ENCODE measurements at regions not wholly inside any gene's neighbourhood (a gene's known extent, or its start where the extent isn't known, plus 50 kb on each side); places are given as distances from the start of the nearest gene placed in this dataset.

- TF ChIP-seq GATA2 (IDR thresholded peaks at IDR 0.05; ENCODE audit: low read depth, low read length) (no peak), GATA3 (IDR thresholded peaks at IDR 0.05; ENCODE audit: low read depth, low read length) (no peak)
Observed at GRCh38 chr12:63317286-63317846, 166.4 kb upstream of the AVPR1A start.

- TF ChIP-seq GATA2 (IDR thresholded peaks at IDR 0.05; ENCODE audit: low read depth, low read length) (no peak), GATA3 (IDR thresholded peaks at IDR 0.05; ENCODE audit: low read depth, low read length) (no peak)
Observed at GRCh38 chr12:63313139-63313538, 162.1 kb upstream of the AVPR1A start.

- TF ChIP-seq GATA2 (IDR thresholded peaks at IDR 0.05; ENCODE audit: low read depth, low read length) (no peak), GATA3 (IDR thresholded peaks at IDR 0.05; ENCODE audit: low read depth, low read length) (no peak)
Observed at GRCh38 chr12:63308671-63309070, 157.7 kb upstream of the AVPR1A start.

- TF ChIP-seq GATA3 (IDR thresholded peaks at IDR 0.05; ENCODE audit: low read depth, low read length) (no peak), GATA2 (IDR thresholded peaks at IDR 0.05; ENCODE audit: low read depth, low read length) (no peak)
Observed at GRCh38 chr12:63307849-63308248, 156.8 kb upstream of the AVPR1A start.

- TF ChIP-seq GATA2 (IDR thresholded peaks at IDR 0.05; ENCODE audit: low read depth, low read length): no peak
- TF ChIP-seq GATA3 (IDR thresholded peaks at IDR 0.05; ENCODE audit: low read depth, low read length): no peak
Observed at GRCh38 chr12:63305901-63306875, 155.2 kb upstream of the AVPR1A start.

DNA sequence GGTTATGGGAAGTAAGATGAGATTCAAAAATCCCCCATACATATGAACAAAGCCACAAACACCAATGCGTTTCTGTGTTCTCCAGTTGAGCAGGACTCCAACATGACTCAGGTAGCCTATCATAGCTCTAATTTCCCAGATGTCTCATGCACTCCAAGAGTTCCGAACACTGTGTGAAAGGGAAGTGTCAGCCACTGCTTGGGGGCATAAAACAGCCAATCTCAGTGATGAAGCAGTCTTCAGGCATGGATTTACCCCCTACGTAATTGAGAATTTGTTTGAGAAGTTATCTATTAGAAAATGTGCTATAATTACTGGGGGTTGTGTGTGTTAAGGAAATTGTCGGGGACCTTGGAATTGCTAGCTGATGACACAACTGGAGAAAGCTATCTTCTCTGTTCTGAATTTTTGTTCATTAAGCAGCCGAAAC lies 153.9 kb upstream of the AVPR1A start:
- TF ChIP-seq GATA2 (IDR thresholded peaks at IDR 0.05; ENCODE audit: low read depth, low read length) (no peak), GATA3 (IDR thresholded peaks at IDR 0.05; ENCODE audit: low read depth, low read length) (no peak)

GRCh38 chr12:63302941-63303536 lies 152.0 kb upstream of the AVPR1A start:
- TF ChIP-seq GATA2 (IDR thresholded peaks at IDR 0.05; ENCODE audit: low read depth, low read length) (no peak), GATA3 (IDR thresholded peaks at IDR 0.05; ENCODE audit: low read depth, low read length) (no peak)

- no peak for TF ChIP-seq GATA2 (IDR thresholded peaks at IDR 0.05; ENCODE audit: low read depth, low read length)
- no peak for TF ChIP-seq GATA3 (IDR thresholded peaks at IDR 0.05; ENCODE audit: low read depth, low read length)
Observed at GRCh38 chr12:63302269-63302940, 151.4 kb upstream of the AVPR1A start.

GRCh38 chr12:63301311-63301710 lies 150.3 kb upstream of the AVPR1A start:
- no peak for TF ChIP-seq GATA2 (IDR thresholded peaks at IDR 0.05; ENCODE audit: low read depth, low read length)
- TF ChIP-seq GATA3 (IDR thresholded peaks at IDR 0.05; ENCODE audit: low read depth, low read length): no peak

DNA sequence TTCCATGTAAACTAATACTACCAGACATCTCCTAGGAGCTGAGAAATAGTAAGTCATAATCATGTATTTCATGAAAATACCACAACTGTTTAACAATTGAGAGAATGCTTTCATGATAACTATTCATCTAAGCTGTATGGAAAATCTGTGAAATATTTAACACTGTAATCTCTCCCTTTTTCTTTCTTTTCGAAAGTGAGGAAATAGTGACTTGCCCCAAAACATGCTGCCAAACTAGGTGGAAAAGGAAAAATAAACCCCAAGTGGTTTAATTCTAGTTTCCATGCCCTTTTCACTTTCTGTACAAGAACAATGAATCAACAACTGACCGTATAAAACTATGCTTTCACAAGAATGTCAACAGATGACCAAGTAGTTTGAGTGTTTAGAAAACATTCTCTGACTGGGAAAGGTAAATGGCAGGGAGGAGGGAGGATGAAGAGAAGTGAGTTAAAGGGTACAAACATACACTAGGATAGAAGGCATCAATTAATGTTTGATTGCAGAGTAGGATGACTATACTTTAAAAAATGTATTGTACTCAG lies 147.5 kb upstream of the AVPR1A start:
- no peak for TF ChIP-seq GATA2 (IDR thresholded peaks at IDR 0.05; ENCODE audit: low read depth, low read length)
- no peak for TF ChIP-seq GATA3 (IDR thresholded peaks at IDR 0.05; ENCODE audit: low read depth, low read length)

DNA sequence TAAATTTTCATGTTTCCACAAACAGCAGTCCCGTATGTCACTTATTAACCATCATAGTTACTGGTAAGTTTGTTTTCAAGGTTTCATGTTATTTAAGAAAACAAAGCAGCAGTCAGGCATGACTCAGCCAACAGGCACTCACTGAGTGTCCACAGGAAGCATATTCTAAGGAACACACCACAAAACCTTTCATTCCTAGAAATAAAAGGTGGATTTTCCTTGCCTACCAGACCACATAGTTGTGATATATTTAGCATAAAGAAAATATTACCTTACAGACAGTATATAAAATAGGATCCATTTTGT lies 143.3 kb upstream of the AVPR1A start:
- no peak for TF ChIP-seq GATA2 (IDR thresholded peaks at IDR 0.05; ENCODE audit: low read depth, low read length)
- TF ChIP-seq GATA3 (IDR thresholded peaks at IDR 0.05; ENCODE audit: low read depth, low read length): no peak

DNA sequence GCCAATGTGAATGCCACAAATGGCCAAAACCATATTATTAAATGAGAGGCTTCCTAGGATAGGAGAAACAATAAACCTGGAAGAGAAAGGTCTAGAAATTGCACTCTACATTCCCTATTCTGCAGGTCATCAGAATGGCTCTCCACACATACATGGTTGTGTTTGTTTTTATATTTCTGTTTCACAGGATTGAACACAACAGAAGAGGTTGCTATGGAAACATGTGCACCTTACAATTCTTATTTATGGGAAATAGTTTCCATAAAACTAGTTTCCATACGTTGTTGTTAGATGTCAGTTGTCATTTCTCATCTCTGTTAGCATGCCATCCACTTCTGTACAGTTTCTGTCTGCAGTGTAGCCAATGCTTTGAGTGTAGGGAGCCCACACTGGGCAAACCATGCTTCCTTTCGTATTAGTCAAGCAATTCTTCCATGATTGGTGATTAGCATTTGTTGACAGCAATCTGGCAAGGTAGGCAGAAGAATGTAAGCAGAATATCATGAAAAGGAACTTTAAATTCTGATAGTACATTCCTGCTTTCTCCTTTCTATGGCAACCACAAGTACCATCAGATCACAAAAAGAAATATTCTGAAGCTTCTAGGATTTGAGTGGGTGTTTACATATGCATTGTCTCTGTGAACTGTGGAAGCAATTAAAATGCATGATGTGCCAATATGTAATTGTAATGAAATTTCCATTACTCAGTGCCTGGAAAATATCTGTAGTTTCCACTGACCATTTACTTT lies 141.6 kb upstream of the AVPR1A start:
- TF ChIP-seq GATA3 (IDR thresholded peaks at IDR 0.05; ENCODE audit: low read depth, low read length): no peak
- no peak for TF ChIP-seq GATA2 (IDR thresholded peaks at IDR 0.05; ENCODE audit: low read depth, low read length)

All from SH-SY5Y (cell line).